HepG2 (cell line): ENCODE measurements at regions not wholly inside any gene's neighbourhood (a gene's known extent, or its start where the extent isn't known, plus 50 kb on each side); places are given as distances from the start of the nearest gene placed in this dataset.

Experiments used
- ATAC-seq: fragments of 200-7000 bp; cut with Tn5 transposase; 3 replicates; pipeline ENCODE4 v1.9.1; 2020; ENCODE audit warnings: mild to moderate bottlenecking, moderate library complexity
- BruUV-seq: library from RNA; stranded (reverse); fragments of 400-500 nt; replicated peaks from 2 replicates; lab custom pipeline; 2021; lab: Mats Ljungman, UMichigan
- CTCF ChIA-PET: fragments of 300-600 bp; formaldehyde crosslinking; extraction: SDS; loops from one replicate; lab custom pipeline; 2021; ENCODE audit warnings: low total read pairs, inconsistent platforms, low intra/inter-chr PET ratio; lab: Yijun Ruan, JAX
- POLR2A ChIA-PET: fragments of 350-600 bp; sonication (Branson Sonifier 250); formaldehyde crosslinking; loops from one replicate; lab custom pipeline; 2020; ENCODE audit warnings: antibody characterized with exemption, inconsistent platforms; lab: Yijun Ruan, JAX
- DNase-seq: peaks from one replicate; pipeline ENCODE4 v3.0.0-alpha.2; 2015; ENCODE audit warnings: low spot score
- FAIRE-seq: peaks from 3 replicates; lab custom pipeline; 2011; peaks lifted over from hg19 to GRCh38; lab: Jason Lieb, UNC
- H2AFZ ChIP-seq: one replicate; pipeline ENCODE4 v1.6.1; 2011; ENCODE audit warnings: low read length, inconsistent platforms
- H3K27ac ChIP-seq: fragments of 300-600 bp; 3 replicates; pipeline ENCODE4 v1.8.0; 2011; ENCODE audit warnings: mixed run types, mild to moderate bottlenecking, mixed read lengths, low read length, inconsistent platforms; ENCODE audit not compliant: insufficient read depth; ENCODE audit errors: extremely low read length
- H3K27me3 ChIP-seq, 2 experiments: fragments of 200-600 bp in 1 of 2; 2 replicates in 1 of 2; 3 replicates in 1 of 2; pipeline versions ENCODE4 v1.6.0 to v1.8.0; 2011; ENCODE audit warnings: low read length in 2 of 2, mild to moderate bottlenecking in 2 of 2, moderate library complexity in 2 of 2, inconsistent platforms in 1 of 2; ENCODE audit not compliant: insufficient read depth in 2 of 2, control insufficient read depth in 1 of 2
- H3K36me3 ChIP-seq, 2 experiments: fragments of 200-600 bp in 1 of 2; replicated peaks in 1 of 2; 2 replicates in 1 of 2; 3 replicates in 1 of 2; pipeline versions ENCODE4 v1.5.1 to v1.8.0; 2011; ENCODE audit warnings: low read length in 2 of 2, inconsistent platforms in 1 of 2; ENCODE audit not compliant: insufficient read depth in 2 of 2, control insufficient read depth in 1 of 2
- H3K4me1 ChIP-seq: 2 replicates; pipeline ENCODE4 v1.5.1; 2012; ENCODE audit warnings: low read length, inconsistent platforms; ENCODE audit not compliant: insufficient read depth
- H3K4me2 ChIP-seq: 2 replicates; pipeline ENCODE4 v1.6.0; 2011; ENCODE audit warnings: low read depth, low read length, inconsistent platforms
- H3K4me3 ChIP-seq, 3 experiments: fragments of 200-600 bp in 1 of 3; sonication (generic), shearing (Covaris generic) in 1 of 3; replicated peaks in 1 of 3; 2 replicates each; pipeline ENCODE4 v1.5.1; 2011 to 2016; ENCODE audit warnings: low read length in 3 of 3, inconsistent platforms in 2 of 3, low read depth in 2 of 3, mild to moderate bottlenecking in 2 of 3, control low read depth in 1 of 3, mixed read lengths in 1 of 3; ENCODE audit not compliant: insufficient read depth in 1 of 3
- H3K79me2 ChIP-seq: one replicate; pipeline ENCODE4 v1.6.1; 2011; ENCODE audit warnings: low read length, inconsistent platforms; ENCODE audit not compliant: insufficient read depth
- H3K9ac ChIP-seq: 2 replicates; pipeline ENCODE4 v1.6.0; 2011; ENCODE audit warnings: mild to moderate bottlenecking, low read depth, low read length, inconsistent platforms; ENCODE audit not compliant: insufficient read depth
- H3K9me3 ChIP-seq: 2 replicates; pipeline ENCODE4 v1.5.1; 2012; ENCODE audit warnings: mild to moderate bottlenecking, low read length
- H4K20me1 ChIP-seq: 2 replicates; pipeline ENCODE4 v1.6.0; 2011; ENCODE audit warnings: inconsistent platforms, mild to moderate bottlenecking, low read length, moderate library complexity; ENCODE audit not compliant: insufficient read depth
- GMEB1 ChIP-seq: sonication (generic); formaldehyde crosslinking; IDR thresholded peaks from 2 replicates; pipeline ENCODE4 v1.5.1; 2020; ENCODE audit warnings: missing genetic modification reagents, mild to moderate bottlenecking, borderline replicate concordance
- GPN1 ChIP-seq: sonication (generic); formaldehyde crosslinking; IDR thresholded peaks from 2 replicates; pipeline ENCODE4 v1.5.1; 2020; ENCODE audit warnings: missing genetic modification reagents, borderline replicate concordance
- HNRNPL ChIP-seq: fragments of 200-400 bp; formaldehyde crosslinking; IDR thresholded peaks from 2 replicates; pipeline ENCODE4 v1.6.1; 2017; ENCODE audit warnings: mild to moderate bottlenecking, low read depth, low read length
- MZF1 ChIP-seq: sonication (generic); formaldehyde crosslinking; IDR thresholded peaks from 2 replicates; pipeline ENCODE4 v1.8.1; 2023; ENCODE audit warnings: mild to moderate bottlenecking, missing genetic modification reagents, borderline replicate concordance
- NCOA1 ChIP-seq: sonication (generic); formaldehyde crosslinking; IDR thresholded peaks from 2 replicates; pipeline ENCODE4 v1.9.0; 2021; ENCODE audit warnings: missing genetic modification reagents
- NR1H2 ChIP-seq: sonication (generic); formaldehyde crosslinking; IDR thresholded peaks from 2 replicates; pipeline ENCODE4 v1.8.1; 2022; ENCODE audit warnings: low read depth, missing genetic modification reagents, borderline replicate concordance
- PHF8 ChIP-seq: sonication (generic); formaldehyde crosslinking; IDR thresholded peaks from 2 replicates; pipeline ENCODE4 v1.5.0; 2020; ENCODE audit warnings: missing genetic modification reagents
- SNAI1 ChIP-seq: sonication (generic); formaldehyde crosslinking; IDR thresholded peaks from 2 replicates; pipeline ENCODE4 v1.5.0; 2020; ENCODE audit warnings: mild to moderate bottlenecking, missing genetic modification reagents, borderline replicate concordance
- YY1 ChIP-seq: IDR thresholded peaks from 2 replicates; pipeline ENCODE4 v1.6.1; 2011; ENCODE audit warnings: low read length, low read depth, moderate library complexity, mild to moderate bottlenecking; ENCODE audit not compliant: insufficient read depth, insufficient replicate concordance
- ZBTB4 ChIP-seq: sonication (generic); formaldehyde crosslinking; IDR thresholded peaks from 2 replicates; pipeline ENCODE4 v1.4.0; 2020; ENCODE audit warnings: missing genetic modification reagents, mild to moderate bottlenecking, borderline replicate concordance
- ZBTB7A ChIP-seq: sonication (generic); formaldehyde crosslinking; IDR thresholded peaks from 2 replicates; pipeline ENCODE4 v1.8.0; 2022; ENCODE audit warnings: mild to moderate bottlenecking, missing genetic modification reagents
- ZFP36L2 ChIP-seq: sonication (generic); formaldehyde crosslinking; IDR thresholded peaks from 2 replicates; pipeline ENCODE4 v1.4.0; 2020; ENCODE audit warnings: missing genetic modification reagents
- ZMAT5 ChIP-seq: sonication (generic); formaldehyde crosslinking; IDR thresholded peaks from 2 replicates; pipeline ENCODE4 v1.5.0; 2020; ENCODE audit warnings: mild to moderate bottlenecking, low read depth, missing genetic modification reagents, borderline replicate concordance
- ZNF20 ChIP-seq: sonication (generic); formaldehyde crosslinking; IDR thresholded peaks from 2 replicates; pipeline ENCODE4 v1.4.0; 2020; ENCODE audit warnings: mild to moderate bottlenecking, moderate library complexity, missing genetic modification reagents
- ZNF207 ChIP-seq: fragments of 450-650 bp; IDR thresholded peaks from 2 replicates; pipeline ENCODE4 v1.6.1; 2016; ENCODE audit warnings: antibody characterized with exemption, borderline replicate concordance
- ZNF3 ChIP-seq: IDR thresholded peaks from 2 replicates; pipeline ENCODE4 v1.7.0; 2017; ENCODE audit warnings: inconsistent platforms
- ZNF446 ChIP-seq: sonication (generic); formaldehyde crosslinking; IDR thresholded peaks from 2 replicates; pipeline ENCODE4 v1.5.0; 2020; ENCODE audit warnings: mild to moderate bottlenecking, missing genetic modification reagents
- ZNF839 ChIP-seq: sonication (generic); formaldehyde crosslinking; IDR thresholded peaks from 2 replicates; pipeline ENCODE4 v1.4.0; 2020; ENCODE audit warnings: missing genetic modification reagents, mild to moderate bottlenecking, borderline replicate concordance
- ZSCAN5A ChIP-seq: sonication (generic); formaldehyde crosslinking; IDR thresholded peaks from 2 replicates; pipeline ENCODE4 v1.8.0; 2022; ENCODE audit warnings: mild to moderate bottlenecking, missing genetic modification reagents, borderline replicate concordance
- WGBS: methylation state at CpG from one replicate; pipeline ENCODE4 v1.1.6; 2017; ENCODE audit warnings: low lambda C conversion rate; 5-methylcytosine and 5-hydroxymethylcytosine counted together
- in situ Hi-C: cut with HindIII; loops from 2 replicates; pipeline ENCODE4 v1.10.0; 2017; ENCODE audit warnings: low pct_unique_long_range_greater_than_20kb; ENCODE audit not compliant: extremely low pct_ligation_motif_present
- intact Hi-C: fragments of 100-400 bp; cut with micrococcal nuclease; formaldehyde crosslinking; loops from one replicate; pipeline ENCODE4 v1.10.0; 2022; ENCODE audit not compliant: unreplicated experiment

- no peak overlapping the region for H3K9ac ChIP-seq
- no peak for FAIRE-seq
- no peak for ATAC-seq
- in situ Hi-C loops, result loop anchor here (10.0 kb wide), 1 partner anchor 297 kb away; no protein-coding TSS in a partner anchor
- H3K9me3 ChIP-seq, result no peaks in the 10 kb centered on the region
- no TSS peak for BruUV-seq
- ChIA-PET POLR2A (no interaction called here), CTCF (interaction anchor here (1.1 to 1.3 kb wide), 3 partner anchors 294 to 1138 kb away, joined by 3 to 5 read pairs (median 4); no protein-coding TSS in a partner anchor)
- no peak overlapping the region for H3K4me3 ChIP-seq
- intact Hi-C loops, result loop anchor here (1.0 to 2.0 kb wide), 8 partner anchors 35 to 1138 kb away; no protein-coding TSS in a partner anchor
- no peaks in the 10 kb centered on the region for H3K79me2 ChIP-seq
- H3K4me1 ChIP-seq, result no peaks in the 10 kb centered on the region
- peaks cover 0 to 17% of the 10 kb centered on the region in 2 experiments; a peak in 3 of 5 replicates for H3K27me3 ChIP-seq
- H3K4me2 ChIP-seq, result no peak overlapping the region
- H3K27ac ChIP-seq, result no peak overlapping the region
- WGBS, result 41% methylated on average over 10 of the region's 11 CpGs
- no peak for DNase-seq
- no peak overlapping the region for H2AFZ ChIP-seq
- TF ChIP-seq NCOA1 (CRISPR knock-in tag), result no peak
- no peak for TF ChIP-seq ZBTB4 (CRISPR knock-in tag)
- TF ChIP-seq ZNF207, result no peak
- no peak for TF ChIP-seq ZNF20
- no peak for TF ChIP-seq MZF1
- no peak for TF ChIP-seq ZFP36L2 (CRISPR knock-in tag)
- no peak for TF ChIP-seq PHF8
- TF ChIP-seq ZNF839 (CRISPR knock-in tag), result no peak
- no peak for TF ChIP-seq SNAI1 (CRISPR knock-in tag)
- no peak for TF ChIP-seq ZNF446
- TF ChIP-seq YY1, result no peak
- no peak for TF ChIP-seq ZBTB7A
- TF ChIP-seq HNRNPL, result no peak
- TF ChIP-seq NR1H2 (CRISPR knock-in tag), result no peak
- no peak for TF ChIP-seq GPN1
- TF ChIP-seq GMEB1 (CRISPR knock-in tag), result no peak
- no peak for TF ChIP-seq ZNF3
- TF ChIP-seq ZMAT5, result no peak
- TF ChIP-seq ZSCAN5A (CRISPR knock-in tag), result no peak
- H3K36me3 ChIP-seq, result no peaks in the 10 kb centered on the region
- no peaks in the 10 kb centered on the region for H4K20me1 ChIP-seq
Measured at GRCh38 chr4:138871555-138871875, 144.1 kb upstream of the NOCT start.
